Activated CD4-positive, alpha-beta T cell treated with anti-CD3 and anti-CD28 coated beads for 1 hour (primary cell): ENCODE measurements at regions not wholly inside any gene's neighbourhood (a gene's known extent, or its start where the extent isn't known, plus 50 kb on each side); places are given as distances from the start of the nearest gene placed in this dataset.

Source experiments
- DNase-seq: peaks from one replicate; pipeline ENCODE4 v3.0.0-alpha.2; 2020

GRCh38 chr18:45169610-45170009 lies 445.7 kb upstream of the SLC14A2 start:
- no peak for DNase-seq

DNA sequence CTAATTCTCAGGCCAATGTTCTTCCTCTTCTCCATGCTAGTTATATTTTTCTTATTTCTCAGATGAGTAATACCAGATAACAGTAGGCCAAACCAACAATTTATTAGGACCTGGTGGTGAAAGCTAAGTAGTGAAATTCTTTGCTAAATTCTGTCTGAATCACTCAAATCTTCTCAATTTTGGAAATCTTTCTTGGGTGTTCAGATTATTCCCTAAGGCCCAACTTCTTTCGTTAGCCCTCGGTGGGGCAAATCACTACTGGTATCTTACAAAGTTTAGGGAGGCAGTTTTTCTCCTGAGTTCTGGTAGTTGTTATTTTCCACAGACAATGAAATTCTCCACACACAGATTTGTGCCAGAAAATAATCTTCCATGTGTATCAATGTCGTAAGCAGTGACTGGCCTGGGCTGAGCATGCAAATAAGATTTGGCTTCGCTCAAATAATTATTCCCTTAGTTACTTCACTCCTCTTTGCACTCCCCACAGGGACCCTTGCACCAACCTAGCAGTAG lies 443.5 kb upstream of the SLC14A2 start:
- DNase-seq, result no peak

DNA sequence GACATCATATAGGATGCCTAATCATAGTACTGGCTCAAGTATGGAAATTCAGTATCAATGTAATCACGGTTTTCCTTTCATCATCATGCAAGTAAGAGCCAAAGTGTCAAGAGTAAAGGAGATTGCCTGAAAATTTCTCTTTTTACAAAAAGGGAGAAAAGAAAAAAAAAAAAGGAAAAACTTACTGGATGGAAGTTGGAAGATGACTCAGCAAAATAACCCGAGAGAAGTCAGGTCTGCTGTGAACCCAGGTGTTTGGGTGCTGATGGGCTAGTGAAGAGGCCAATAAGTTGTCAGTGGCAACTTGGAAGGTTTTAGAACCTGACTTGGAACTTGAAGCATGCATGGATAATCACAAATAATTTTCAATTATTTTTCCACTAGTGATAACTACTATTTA lies 441.9 kb upstream of the SLC14A2 start:
- no peak for DNase-seq

GRCh38 chr18:45173799-45174519 lies 441.3 kb upstream of the SLC14A2 start:
- no peak for DNase-seq

- no peak for DNase-seq
Observed at GRCh38 chr18:45174629-45175136, 440.6 kb upstream of the SLC14A2 start.

- DNase-seq, result no peak
Observed at GRCh38 chr18:45175511-45175910, 439.8 kb upstream of the SLC14A2 start.

GRCh38 chr18:45186832-45187231 lies 428.4 kb upstream of the SLC14A2 start:
- DNase-seq, result no peak

- no peak for DNase-seq
Observed at GRCh38 chr18:45191795-45192194, 423.5 kb upstream of the SLC14A2 start.

DNA sequence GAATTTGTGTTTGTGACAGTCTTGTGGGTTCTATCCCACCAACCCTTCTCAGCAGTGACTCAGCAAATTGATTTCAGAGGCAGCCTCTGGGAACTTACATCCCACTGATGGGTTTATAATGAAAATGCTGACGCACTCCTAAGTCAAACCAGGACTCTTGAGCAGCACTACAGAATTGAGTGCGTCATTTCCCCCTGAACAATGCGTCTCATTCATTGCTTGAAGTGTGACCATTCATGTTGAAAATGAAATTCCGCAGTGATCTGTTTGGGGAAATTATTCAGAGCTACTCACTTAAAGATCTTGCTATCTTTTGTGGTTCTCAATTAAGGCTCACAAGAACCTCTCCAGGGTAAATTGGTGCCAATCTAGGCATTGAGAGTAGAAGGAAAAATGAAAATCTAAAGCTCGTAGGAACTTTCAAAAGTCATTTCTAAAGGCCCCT lies 417.7 kb upstream of the SLC14A2 start:
- DNase-seq, result no peak

DNA sequence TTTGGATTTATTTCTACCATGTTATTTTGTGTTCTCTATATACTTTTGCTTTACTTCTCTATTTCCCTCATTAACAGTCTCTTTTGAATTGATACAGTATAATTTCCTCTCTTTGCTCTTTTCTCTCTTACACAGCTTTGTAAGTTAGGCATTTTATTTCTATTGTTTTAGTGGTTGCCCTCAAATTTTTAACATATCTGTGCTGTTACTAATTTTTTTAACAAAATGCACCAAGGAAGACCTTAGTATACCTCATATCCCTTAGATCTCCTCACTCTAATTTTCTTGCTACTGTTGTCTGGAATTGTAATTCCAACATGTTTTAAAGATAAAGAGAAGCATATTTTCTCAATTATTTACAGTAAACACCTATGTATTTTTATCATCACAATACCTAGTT lies 416.8 kb upstream of the SLC14A2 start:
- no peak for DNase-seq

- no peak for DNase-seq
Observed at GRCh38 chr18:45201029-45201428, 414.2 kb upstream of the SLC14A2 start.

- no peak for DNase-seq
Observed at GRCh38 chr18:45201489-45201888, 413.8 kb upstream of the SLC14A2 start.

GRCh38 chr18:45202061-45202460 lies 413.2 kb upstream of the SLC14A2 start:
- DNase-seq, result no peak

DNA sequence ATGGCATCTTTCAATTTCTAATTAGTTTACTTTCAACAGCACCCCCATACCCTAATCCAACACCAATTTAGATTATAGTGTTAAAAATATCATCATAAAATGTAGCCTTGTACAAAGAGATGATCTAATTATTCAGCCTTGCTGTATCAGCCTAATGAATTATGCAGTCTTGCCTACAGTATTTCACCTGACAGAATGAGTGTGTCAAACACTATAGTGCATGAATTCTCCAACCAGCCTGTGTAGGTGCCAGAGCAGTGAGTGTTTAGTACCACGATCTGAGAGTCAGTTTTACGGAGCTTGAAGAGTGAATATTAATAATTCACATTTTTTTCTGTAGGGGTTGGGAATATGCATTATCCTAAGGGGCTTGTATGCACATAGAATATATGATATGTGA lies 411.6 kb upstream of the SLC14A2 start:
- DNase-seq, result no peak

GRCh38 chr18:45207328-45207727 lies 407.9 kb upstream of the SLC14A2 start:
- DNase-seq, result no peak

DNA sequence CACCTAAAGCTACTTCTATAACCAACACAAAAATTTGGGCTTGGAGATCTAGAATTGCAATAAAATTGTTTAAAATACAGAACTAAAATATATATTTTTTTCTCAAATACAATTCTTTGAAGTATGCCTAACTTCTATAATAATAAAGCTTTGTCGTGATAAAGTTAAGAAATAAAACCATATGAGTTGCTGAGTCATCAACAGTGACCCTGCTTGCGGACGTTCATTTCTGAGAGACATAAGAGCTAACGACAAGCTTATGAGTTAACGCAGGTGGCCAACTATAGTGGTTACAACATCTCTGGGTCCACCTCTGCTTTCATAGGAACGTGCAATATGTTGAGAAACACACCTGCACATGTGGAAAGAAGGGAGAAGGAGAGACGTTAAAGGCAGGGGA lies 407.1 kb upstream of the SLC14A2 start:
- DNase-seq, result no peak

DNA sequence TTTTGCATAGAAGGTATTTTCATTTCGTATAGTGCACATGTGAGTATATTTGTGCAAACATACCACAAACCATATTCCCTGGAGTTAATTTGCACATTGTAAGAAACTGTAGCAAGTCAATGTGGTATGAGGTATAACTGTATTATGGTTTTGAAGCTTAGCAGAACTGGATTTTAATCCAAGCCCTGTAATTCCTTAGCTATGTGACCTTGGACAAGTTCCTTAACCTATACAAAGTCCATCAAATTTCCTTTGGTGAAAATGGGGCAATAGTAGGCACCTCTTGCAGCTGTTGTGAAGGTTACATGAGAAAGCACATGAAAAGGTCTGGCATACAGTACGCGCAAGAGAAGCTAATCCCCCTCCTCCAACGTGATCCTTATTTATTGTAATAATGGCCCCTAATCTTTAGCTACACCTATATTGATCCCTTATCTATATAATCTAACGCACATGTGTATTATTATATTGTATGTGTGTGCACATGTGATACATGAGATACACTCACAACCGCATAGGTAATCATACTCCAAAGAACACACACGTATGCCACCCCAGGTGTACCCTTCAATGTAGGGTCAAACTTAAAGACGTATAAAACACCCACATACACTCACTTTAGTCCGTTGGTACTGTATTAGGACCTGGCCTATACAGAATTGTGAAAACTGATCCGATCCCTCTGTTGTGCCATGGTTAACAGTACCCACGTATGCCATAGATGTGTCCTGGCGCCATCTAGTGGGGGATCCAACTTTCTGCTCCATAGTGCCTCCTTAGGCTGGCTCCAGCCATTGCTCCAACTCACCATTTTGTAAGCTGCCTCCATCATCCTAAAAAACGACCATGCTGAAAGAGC lies 402.9 kb upstream of the SLC14A2 start:
- peak; percentile 15 for DNase-seq

DNA sequence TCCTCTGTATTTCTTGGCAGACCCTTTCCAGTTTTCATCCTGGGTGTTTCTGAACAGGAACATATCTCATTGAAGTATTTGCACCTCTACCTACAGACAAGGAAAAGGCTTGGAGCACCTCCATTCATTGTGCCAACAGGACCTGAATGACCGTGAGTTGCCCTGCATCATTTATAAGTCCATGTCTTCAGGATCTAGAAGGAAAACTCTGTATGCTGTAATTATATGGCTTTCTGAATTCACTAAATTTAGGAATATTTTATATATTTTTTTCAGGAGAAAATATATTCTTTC lies 402.3 kb upstream of the SLC14A2 start:
- DNase-seq, result no peak

DNA sequence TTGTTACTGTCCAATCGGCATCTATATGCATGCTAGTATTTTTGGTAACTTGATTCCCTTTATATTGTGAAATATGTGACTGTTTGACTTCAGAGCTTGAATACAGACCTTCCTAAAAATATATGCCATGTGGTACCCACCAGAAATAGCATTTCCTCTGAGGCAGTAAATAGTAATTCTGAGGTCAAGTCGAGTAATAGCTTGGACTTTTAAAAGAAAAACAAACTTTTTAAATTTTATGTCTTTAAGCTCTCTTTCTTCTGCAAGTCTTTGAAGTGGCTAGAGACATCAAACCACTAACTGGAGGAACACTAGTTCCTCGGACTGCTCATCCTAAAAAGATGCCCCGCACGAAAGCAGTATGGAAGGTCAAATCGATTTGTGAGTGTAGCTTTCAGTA lies 396.8 kb upstream of the SLC14A2 start:
- DNase-seq, result no peak

DNA sequence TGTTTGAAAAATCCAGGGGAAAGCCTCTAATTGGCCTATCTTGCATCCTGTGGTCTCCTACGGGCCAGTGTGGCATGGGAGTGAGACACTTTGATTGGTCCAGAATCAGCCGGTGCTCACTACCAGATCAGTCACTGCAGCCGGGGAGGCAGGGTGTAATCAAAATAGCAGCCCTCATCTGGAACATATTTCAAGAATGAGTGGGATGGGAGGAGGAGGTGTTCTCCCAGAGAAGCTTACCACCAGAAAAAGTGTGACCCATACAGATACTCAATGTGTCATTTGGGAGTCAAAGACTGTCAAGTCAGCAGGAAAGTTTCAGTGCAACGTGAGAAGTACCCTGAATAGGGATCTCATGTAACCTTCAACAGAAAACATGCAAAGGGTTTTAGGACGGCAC lies 393.9 kb upstream of the SLC14A2 start:
- no peak for DNase-seq

DNA sequence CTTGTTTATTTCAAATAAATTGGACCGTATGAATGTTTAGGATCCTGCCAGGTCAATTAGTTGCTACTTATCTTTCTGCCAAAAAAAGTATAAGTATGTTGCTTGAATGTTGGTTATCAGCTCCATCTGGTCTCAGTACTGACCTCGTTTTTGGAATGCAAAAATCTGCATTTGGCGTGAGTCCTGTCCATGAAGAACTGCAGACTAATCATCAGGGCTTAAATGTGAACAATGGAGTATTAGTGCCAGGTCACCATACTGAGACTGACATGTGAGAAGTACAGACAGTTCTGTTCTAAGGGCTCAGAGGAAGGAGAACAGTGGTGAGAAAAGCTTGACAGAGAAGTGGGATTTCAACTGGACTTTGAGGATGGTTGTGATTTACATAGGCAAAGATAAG lies 393.1 kb upstream of the SLC14A2 start:
- DNase-seq, result no peak

- DNase-seq, result no peak
Observed at GRCh38 chr18:45227001-45227742, 388.1 kb upstream of the SLC14A2 start.

DNA sequence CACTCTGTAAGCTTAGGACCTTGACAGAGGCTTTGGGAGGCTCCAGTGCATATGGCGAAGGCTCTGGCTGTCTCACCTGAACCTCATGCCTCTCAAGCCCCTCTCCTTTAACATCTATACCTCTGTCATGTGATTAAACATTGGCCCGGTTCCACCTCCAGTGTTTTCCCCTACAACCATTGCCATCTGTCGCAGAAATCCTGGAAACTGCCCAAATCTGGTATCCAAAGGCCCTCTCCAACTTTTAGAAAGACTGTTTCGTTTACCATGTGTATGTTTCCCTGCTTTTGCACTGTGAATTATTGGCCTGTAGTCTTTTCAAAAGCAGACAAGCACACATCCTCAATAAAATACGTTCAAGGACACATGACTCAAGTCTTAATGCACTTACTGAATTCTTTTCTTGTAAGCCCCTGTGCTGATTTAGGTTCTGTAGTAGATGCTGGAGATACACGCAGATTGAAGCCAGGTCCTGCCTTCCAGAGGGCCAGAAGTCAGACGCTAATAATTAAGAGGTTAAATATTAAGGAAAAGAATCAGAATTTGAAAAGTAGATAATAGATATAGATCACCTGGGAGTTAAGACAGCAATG lies 386.4 kb upstream of the SLC14A2 start:
- no peak for DNase-seq
